ENCODE measurements at regions not wholly inside any gene's neighbourhood (a gene's known extent, or its start where the extent isn't known, plus 50 kb on each side); places are given as distances from the start of the nearest gene placed in this dataset.

GRCh38 chr9:88682431-88682831 lies 147.5 kb downstream of the NXNL2 start:
- Histone ChIP-seq H3K27me3 (no peaks in the 10 kb centered on the region), H3K27ac (peak overlapping the region in 3 of 4 donors; percentile 39 to 51 (median 47)), H3K9me3 (no peaks in the 10 kb centered on the region), H3K4me3 (no peak overlapping the region), H3K4me1 (peaks cover 0 to 16% (median 12%) of the 10 kb centered on the region in 4 donors), H3K36me3 (no peaks in the 10 kb centered on the region)
- TF ChIP-seq, protein P1, sequence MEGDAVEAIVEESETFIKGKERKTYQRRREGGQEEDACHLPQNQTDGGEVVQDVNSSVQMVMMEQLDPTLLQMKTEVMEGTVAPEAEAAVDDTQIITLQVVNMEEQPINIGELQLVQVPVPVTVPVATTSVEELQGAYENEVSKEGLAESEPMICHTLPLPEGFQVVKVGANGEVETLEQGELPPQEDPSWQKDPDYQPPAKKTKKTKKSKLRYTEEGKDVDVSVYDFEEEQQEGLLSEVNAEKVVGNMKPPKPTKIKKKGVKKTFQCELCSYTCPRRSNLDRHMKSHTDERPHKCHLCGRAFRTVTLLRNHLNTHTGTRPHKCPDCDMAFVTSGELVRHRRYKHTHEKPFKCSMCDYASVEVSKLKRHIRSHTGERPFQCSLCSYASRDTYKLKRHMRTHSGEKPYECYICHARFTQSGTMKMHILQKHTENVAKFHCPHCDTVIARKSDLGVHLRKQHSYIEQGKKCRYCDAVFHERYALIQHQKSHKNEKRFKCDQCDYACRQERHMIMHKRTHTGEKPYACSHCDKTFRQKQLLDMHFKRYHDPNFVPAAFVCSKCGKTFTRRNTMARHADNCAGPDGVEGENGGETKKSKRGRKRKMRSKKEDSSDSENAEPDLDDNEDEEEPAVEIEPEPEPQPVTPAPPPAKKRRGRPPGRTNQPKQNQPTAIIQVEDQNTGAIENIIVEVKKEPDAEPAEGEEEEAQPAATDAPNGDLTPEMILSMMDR (IDR thresholded peaks at IDR 0.05), result no peak
- TF ChIP-seq POLR2A (IDR thresholded peaks at IDR 0.05) (no peak), POLR2AphosphoS5 (IDR thresholded peaks at IDR 0.05) (peak; percentile 59 to 87 (median 76)), EP300 (IDR thresholded peaks at IDR 0.05) (peak in 3 of 4 donors; percentile 13 to 45 (median 41))
- intact Hi-C loops (cut with DNase I), result no loop called here
- 64 to 68% methylated on average over 12 of the region's 12 CpGs for WGBS, 2 donors
- DNase-seq, result no peak

DNA sequence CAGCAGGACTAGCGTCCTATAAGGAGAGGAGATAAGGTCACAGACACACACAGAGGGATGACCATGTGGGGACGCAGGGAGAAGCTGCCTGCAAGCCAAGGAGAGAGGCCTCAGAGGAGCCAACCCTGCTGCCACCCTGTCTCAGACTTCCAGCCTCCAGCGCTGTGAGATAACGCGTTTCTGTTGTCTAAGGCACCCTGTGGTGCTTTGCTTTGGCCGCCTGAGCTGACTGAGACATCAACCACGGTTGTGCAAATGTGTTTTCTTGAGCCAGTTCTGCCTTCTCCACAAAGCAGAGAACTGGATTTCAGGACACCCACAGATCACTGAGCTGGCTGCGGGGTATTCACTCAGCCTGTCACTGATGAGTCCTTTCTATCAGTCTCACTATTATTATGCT lies 149.1 kb downstream of the NXNL2 start:
- Histone ChIP-seq H3K9me3 (no peaks in the 10 kb centered on the region), H3K27ac (no peak overlapping the region), H3K4me3 (no peak overlapping the region), H3K27me3 (no peaks in the 10 kb centered on the region), H3K36me3 (no peaks in the 10 kb centered on the region), H3K4me1 (peaks cover 0 to 16% (median 12%) of the 10 kb centered on the region in 4 donors)
- WGBS, 2 donors, result 75 to 89% methylated on average over 8 of the region's 8 CpGs
- TF ChIP-seq, protein P1 (IDR thresholded peaks at IDR 0.05), result no peak
- TF ChIP-seq POLR2AphosphoS5 (IDR thresholded peaks at IDR 0.05), result no peak
- no peak for TF ChIP-seq POLR2A (IDR thresholded peaks at IDR 0.05)
- no peak for DNase-seq
- intact Hi-C loops (cut with DNase I), result no loop called here

DNA sequence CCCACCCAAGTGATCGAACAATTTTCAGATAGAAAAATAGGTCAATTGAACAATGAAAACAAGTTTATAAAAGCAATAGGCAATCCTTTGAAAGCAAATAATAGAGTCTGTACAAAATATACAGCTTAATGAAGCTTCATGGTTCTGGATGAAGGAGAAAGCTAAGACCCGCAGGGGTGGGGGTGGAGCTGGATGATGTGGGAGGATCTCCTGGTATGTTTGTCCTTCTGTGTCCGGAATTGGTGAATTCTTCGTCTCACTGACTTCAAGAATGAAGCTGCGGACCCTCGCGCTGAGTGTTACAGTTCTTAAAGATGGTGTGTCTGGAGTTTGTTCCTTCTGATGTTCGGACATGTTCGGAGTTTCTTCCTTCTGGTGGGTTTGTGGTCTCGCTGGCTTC lies 149.9 kb downstream of the NXNL2 start:
- Histone ChIP-seq H3K36me3 (no peaks in the 10 kb centered on the region), H3K4me1 (peaks cover 0 to 16% (median 12%) of the 10 kb centered on the region in 4 donors), H3K27me3 (no peaks in the 10 kb centered on the region), H3K4me3 (no peak overlapping the region), H3K27ac (no peak overlapping the region), H3K9me3 (no peaks in the 10 kb centered on the region)
- TF ChIP-seq POLR2A (IDR thresholded peaks at IDR 0.05) (no peak), EP300 (IDR thresholded peaks at IDR 0.05) (no peak), POLR2AphosphoS5 (IDR thresholded peaks at IDR 0.05) (no peak)
- TF ChIP-seq, protein P1 (IDR thresholded peaks at IDR 0.05), result no peak
- DNase-seq, result no peak
- intact Hi-C loops (cut with DNase I), result no loop called here
- WGBS, 2 donors, result 84 to 85% methylated on average over 10 of the region's 10 CpGs

DNA sequence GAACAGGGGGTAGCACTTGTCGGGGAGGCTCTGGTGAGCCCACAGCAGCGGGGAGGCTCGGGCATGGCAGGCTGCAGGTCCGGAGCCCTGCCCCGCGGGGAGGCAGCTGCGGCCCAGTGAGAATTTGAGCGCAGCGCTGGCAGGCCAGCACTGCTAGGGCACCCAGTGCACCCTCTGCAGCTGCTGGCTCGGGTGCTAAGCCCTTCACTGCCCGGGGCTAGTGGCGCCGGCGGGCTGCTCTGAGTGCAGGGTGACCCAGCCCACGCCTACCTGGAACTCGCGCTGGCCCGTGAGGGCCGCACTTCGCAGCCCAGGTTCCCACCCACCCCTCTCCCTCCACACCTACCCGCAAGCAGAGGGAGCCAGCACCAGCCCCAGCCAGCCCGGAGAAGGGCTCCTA lies 151.0 kb downstream of the NXNL2 start:
- peaks cover 0 to 16% (median 12%) of the 10 kb centered on the region in 4 donors for H3K4me1 ChIP-seq
- intact Hi-C loops (cut with DNase I), result no loop called here
- no peak overlapping the region for H3K27ac ChIP-seq
- H3K4me3 ChIP-seq, result no peak overlapping the region
- no peaks in the 10 kb centered on the region for H3K36me3 ChIP-seq
- 92 to 94% methylated on average over 22 of the region's 22 CpGs for WGBS, 2 donors
- no peak for TF ChIP-seq POLR2AphosphoS5 (IDR thresholded peaks at IDR 0.05)
- TF ChIP-seq EP300 (IDR thresholded peaks at IDR 0.05), result no peak
- TF ChIP-seq POLR2A (IDR thresholded peaks at IDR 0.05), result no peak
- TF ChIP-seq, protein P1 (IDR thresholded peaks at IDR 0.05), result no peak
- no peaks in the 10 kb centered on the region for H3K9me3 ChIP-seq
- DNase-seq, result no peak
- H3K27me3 ChIP-seq, result no peaks in the 10 kb centered on the region
